Mesenchymal stem cell (in vitro differentiated cells and primary cell): ENCODE measurements at regions not wholly inside any gene's neighbourhood (a gene's known extent, or its start where the extent isn't known, plus 50 kb on each side); places are given as distances from the start of the nearest gene placed in this dataset.
A peak's percentile ranks its signal among the peaks of the same experiment; 100 is the strongest.
"Not testable (repeated sequence)": the region's sequence is repeated elsewhere in the genome, so short reads cannot be mapped to it uniquely, and the experiment has no call there.

Experiments
- DNase-seq: peaks from one replicate; pipeline ENCODE4 v3.0.0-alpha.2; 2013
- H2AFZ ChIP-seq: one replicate; pipeline ENCODE4 v1.6.1; 2013; ENCODE audit warnings: low read depth, mild to moderate bottlenecking, control low read depth, inconsistent platforms, low read length, moderate library complexity
- H2AK5ac ChIP-seq: 2 replicates; pipeline ENCODE4 v1.6.1; 2013; ENCODE audit warnings: low read length, moderate library complexity, mild to moderate bottlenecking, inconsistent platforms; ENCODE audit not compliant: severe bottlenecking
- H2BK120ac ChIP-seq: one replicate; pipeline ENCODE4 v1.6.1; 2013; ENCODE audit warnings: low read depth, mild to moderate bottlenecking, inconsistent platforms, low read length, moderate library complexity
- H2BK12ac ChIP-seq, 2 experiments: one replicate each; pipeline ENCODE4 v1.6.1; 2013; ENCODE audit warnings: inconsistent platforms in 2 of 2, low read length in 2 of 2, mild to moderate bottlenecking in 2 of 2, moderate library complexity in 2 of 2, control low read depth in 1 of 2
- H2BK15ac ChIP-seq: one replicate; pipeline ENCODE4 v1.6.1; 2013; ENCODE audit warnings: mild to moderate bottlenecking, low read depth, inconsistent platforms; ENCODE audit not compliant: poor library complexity, severe bottlenecking
- H2BK5ac ChIP-seq: 2 replicates; pipeline ENCODE4 v1.6.1; 2013; ENCODE audit warnings: low read depth, mild to moderate bottlenecking, low read length, control low read depth, inconsistent platforms; ENCODE audit not compliant: poor library complexity, severe bottlenecking
- H3K14ac ChIP-seq, 2 experiments: one replicate each; pipeline ENCODE4 v1.6.1; 2013; ENCODE audit warnings: inconsistent platforms in 2 of 2, low read length in 2 of 2, control low read depth in 1 of 2, mild to moderate bottlenecking in 1 of 2, moderate library complexity in 1 of 2
- H3K18ac ChIP-seq, 2 experiments: one replicate each; pipeline ENCODE4 v1.6.1; 2013; ENCODE audit warnings: inconsistent platforms in 2 of 2, low read length in 2 of 2, control low read depth in 1 of 2, low read depth in 1 of 2, mild to moderate bottlenecking in 1 of 2
- H3K23ac ChIP-seq, 2 experiments: one replicate each; pipeline ENCODE4 v1.6.1; 2013; ENCODE audit warnings: inconsistent platforms in 2 of 2, low read length in 2 of 2, mild to moderate bottlenecking in 2 of 2, moderate library complexity in 2 of 2, control low read depth in 1 of 2
- H3K27ac ChIP-seq: 2 replicates; pipeline ENCODE4 v1.5.1; 2013; ENCODE audit warnings: mild to moderate bottlenecking, moderate library complexity, low read length, control low read depth, inconsistent platforms; ENCODE audit not compliant: poor library complexity, severe bottlenecking
- H3K27me3 ChIP-seq, 2 experiments: 2 replicates each; pipeline versions ENCODE4 v1.6.1 to v1.7.0; 2013; ENCODE audit warnings: low read length in 2 of 2, mild to moderate bottlenecking in 2 of 2, moderate library complexity in 2 of 2, control low read depth in 1 of 2, inconsistent platforms in 1 of 2; ENCODE audit not compliant: control insufficient read depth in 1 of 2, insufficient read depth in 1 of 2
- H3K36me3 ChIP-seq, 2 experiments: 2 replicates each; pipeline versions ENCODE4 v1.6.1 to v1.7.0; 2013; ENCODE audit warnings: low read length in 2 of 2, control low read depth in 1 of 2, inconsistent platforms in 1 of 2, low read depth in 1 of 2, mild to moderate bottlenecking in 1 of 2; ENCODE audit not compliant: insufficient read depth in 2 of 2, control insufficient read depth in 1 of 2
- H3K4ac ChIP-seq, 2 experiments: one replicate each; pipeline ENCODE4 v1.6.1; 2013; ENCODE audit warnings: inconsistent platforms in 2 of 2, low read length in 2 of 2, mild to moderate bottlenecking in 2 of 2, moderate library complexity in 2 of 2, control low read depth in 1 of 2, low read depth in 1 of 2
- H3K4me1 ChIP-seq: 2 replicates; pipeline ENCODE4 v1.6.1; 2013; ENCODE audit warnings: low read depth, low read length, control low read depth; ENCODE audit not compliant: control insufficient read depth, insufficient read depth
- H3K4me2 ChIP-seq: 2 replicates; pipeline ENCODE4 v1.6.1; 2013; ENCODE audit warnings: low read length, mild to moderate bottlenecking, inconsistent platforms; ENCODE audit not compliant: poor library complexity, severe bottlenecking
- H3K4me3 ChIP-seq, 2 experiments: 2 replicates each; pipeline versions ENCODE4 v1.5.1 to v1.7.0; 2013; ENCODE audit warnings: low read length in 2 of 2, mild to moderate bottlenecking in 2 of 2, control low read depth in 1 of 2, low read depth in 1 of 2; ENCODE audit not compliant: insufficient read depth in 1 of 2
- H3K79me1 ChIP-seq: replicated peaks from 2 replicates; pipeline ENCODE4 v1.6.1; 2013; ENCODE audit warnings: mild to moderate bottlenecking, control low read depth, low read length, inconsistent platforms; ENCODE audit not compliant: poor library complexity, severe bottlenecking
- H3K9ac ChIP-seq: 2 replicates; pipeline ENCODE4 v1.7.0; 2013; ENCODE audit warnings: mild to moderate bottlenecking, low read length, moderate library complexity
- H3K9me3 ChIP-seq: 2 replicates; pipeline ENCODE4 v1.7.0; 2013; ENCODE audit warnings: mild to moderate bottlenecking, low read length; ENCODE audit not compliant: control insufficient read depth
- H4K8ac ChIP-seq: one replicate; pipeline ENCODE4 v1.6.1; 2013; ENCODE audit warnings: inconsistent platforms, mild to moderate bottlenecking, low read length, moderate library complexity
- H4K91ac ChIP-seq: one replicate; pipeline ENCODE4 v1.6.1; 2013; ENCODE audit warnings: mild to moderate bottlenecking, low read length, inconsistent platforms
- WGBS: methylation state at CpG from one replicate; pipeline ENCODE4 v1.1.7; 2013; ENCODE audit warnings: mixed read lengths; 5-methylcytosine and 5-hydroxymethylcytosine counted together

- Histone ChIP-seq H3K4ac (no peak overlapping the region), H2BK15ac (no peak overlapping the region), H3K9ac (no peak overlapping the region), H3K4me3 (no peak overlapping the region), H2BK5ac (no peak overlapping the region), H2AK5ac (no peak overlapping the region), H3K27me3 (peaks cover 0 to 26% of the 10 kb centered on the region in 2 experiments), H2BK12ac (no peak overlapping the region), H3K36me3 (no peaks in the 10 kb centered on the region), H2BK120ac (no peak overlapping the region), H3K79me1 (no peaks in the 10 kb centered on the region), H3K14ac (no peak overlapping the region), H3K18ac (no peak overlapping the region), H3K4me1 (peaks cover 2% of the 10 kb centered on the region), H3K9me3 (no peaks in the 10 kb centered on the region), H4K8ac (no peak overlapping the region), H3K4me2 (no peak overlapping the region), H3K27ac (no peak overlapping the region), H4K91ac (no peak overlapping the region), H3K23ac (no peak overlapping the region), H2AFZ (no peak overlapping the region)
- no peak for DNase-seq
These were observed 98.5 kb upstream of the RHOBTB1 start for GRCh38 chr10:61042533-61042932.

DNA sequence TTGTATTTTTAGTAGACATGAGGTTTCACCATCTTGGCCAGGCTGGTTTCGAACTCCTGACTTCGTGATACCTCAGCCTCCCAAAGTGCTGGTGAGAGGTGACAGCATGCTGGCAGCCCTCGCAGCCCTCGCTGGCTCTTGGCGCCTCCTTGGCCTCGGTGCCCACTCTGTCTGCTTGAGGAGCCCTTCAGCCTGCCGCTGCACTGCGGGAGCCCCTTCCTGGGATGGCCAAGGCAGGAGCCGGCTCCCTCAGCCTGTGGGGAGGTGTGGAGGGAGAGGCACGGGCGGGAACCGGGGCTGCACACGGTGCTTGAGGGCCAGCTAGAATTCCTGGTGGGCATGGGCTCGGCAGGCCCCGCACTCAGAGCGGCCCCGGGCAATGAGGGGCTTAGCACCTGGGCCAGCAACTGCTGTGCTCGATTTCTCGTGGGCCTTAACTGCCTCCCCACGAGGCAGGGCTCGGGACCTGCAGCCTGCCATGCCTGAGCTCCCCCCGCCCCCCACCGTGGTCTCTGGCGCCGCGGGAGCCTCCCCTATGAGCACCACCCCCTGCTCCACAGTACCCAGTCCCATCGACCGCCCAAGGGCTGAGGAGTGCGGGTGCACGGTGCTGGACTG lies 96.5 kb upstream of the RHOBTB1 start:
- peaks cover 2% of the 10 kb centered on the region for H3K4me1 ChIP-seq
- no peak overlapping the region for H3K9ac ChIP-seq
- no peak overlapping the region for H3K4ac ChIP-seq
- H2BK12ac ChIP-seq: no peak overlapping the region
- no peak overlapping the region for H3K23ac ChIP-seq
- WGBS: 96% methylated on average over 22 of the region's 30 CpGs
- H3K4me2 ChIP-seq: no peak overlapping the region
- peak overlapping the region; percentile 11 for H4K91ac ChIP-seq
- no peak overlapping the region for H3K27ac ChIP-seq
- H3K14ac ChIP-seq: peak overlapping the region in 1 of 2 experiments; percentile 71
- no peak overlapping the region for H3K18ac ChIP-seq
- H3K27me3 ChIP-seq: peaks cover 0 to 8% of the 10 kb centered on the region in 2 experiments
- no peak overlapping the region for H2BK5ac ChIP-seq
- no peaks in the 10 kb centered on the region for H3K79me1 ChIP-seq
- H2BK120ac ChIP-seq: no peak overlapping the region
- H3K4me3 ChIP-seq: no peak overlapping the region
- no peaks in the 10 kb centered on the region for H3K36me3 ChIP-seq
- no peak overlapping the region for H2AFZ ChIP-seq
- DNase-seq: no peak
- H3K9me3 ChIP-seq: no peaks in the 10 kb centered on the region
- no peak overlapping the region for H2AK5ac ChIP-seq
- H4K8ac ChIP-seq: no peak overlapping the region
- no peak overlapping the region for H2BK15ac ChIP-seq

DNA sequence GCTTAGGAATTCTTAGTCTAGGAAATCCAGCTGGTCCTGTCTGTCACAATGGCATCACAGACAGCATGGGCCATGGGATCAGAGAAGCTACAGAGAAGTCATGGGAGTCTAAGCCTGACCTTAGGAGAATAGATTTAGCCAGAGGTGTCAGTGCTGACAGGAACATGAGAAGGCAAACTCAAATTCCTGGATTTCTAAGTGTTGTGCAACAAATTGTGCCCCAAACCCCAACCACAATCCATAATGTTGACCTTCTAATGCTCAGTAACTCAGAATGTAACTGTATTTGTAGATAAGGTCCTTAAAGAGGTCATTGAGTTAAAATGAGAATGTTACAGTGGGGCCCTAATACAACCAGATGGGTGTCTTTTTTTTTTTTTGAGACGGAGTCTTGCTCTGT lies 95.9 kb upstream of the RHOBTB1 start:
- Histone ChIP-seq H3K4me2 (no peak overlapping the region), H2BK5ac (no peak overlapping the region), H3K4me3 (no peak overlapping the region), H3K9me3 (no peaks in the 10 kb centered on the region), H3K27ac (no peak overlapping the region), H2BK120ac (no peak overlapping the region), H4K91ac (no peak overlapping the region), H3K27me3 (peaks cover 0 to 8% of the 10 kb centered on the region in 2 experiments), H2BK15ac (no peak overlapping the region), H3K9ac (no peak overlapping the region), H3K4ac (no peak overlapping the region), H4K8ac (no peak overlapping the region), H3K79me1 (no peaks in the 10 kb centered on the region), H3K18ac (no peak overlapping the region), H3K14ac (no peak overlapping the region), H3K36me3 (no peaks in the 10 kb centered on the region), H2AFZ (no peak overlapping the region), H2AK5ac (no peak overlapping the region), H2BK12ac (no peak overlapping the region), H3K23ac (no peak overlapping the region), H3K4me1 (peaks cover 2% of the 10 kb centered on the region)
- WGBS: 89% methylated on average over 1 of the region's 1 CpG
- no peak for DNase-seq

- not testable (repeated sequence) for H3K14ac ChIP-seq
These were observed 93.4 kb upstream of the RHOBTB1 start for GRCh38 chr10:61037261-61037830.

More at GRCh38 chr10:61037261-61037830, 93.4 kb upstream of the RHOBTB1 start:
- not testable (repeated sequence) for H3K4me1 ChIP-seq, H3K79me1 ChIP-seq, H2BK12ac ChIP-seq, DNase-seq, H3K9ac ChIP-seq, H3K27ac ChIP-seq, H2BK15ac ChIP-seq, H2BK120ac ChIP-seq, H3K36me3 ChIP-seq, H4K91ac ChIP-seq, H3K27me3 ChIP-seq, H2BK5ac ChIP-seq, H3K9me3 ChIP-seq, H3K4me3 ChIP-seq, H3K4me2 ChIP-seq, H2AK5ac ChIP-seq, H3K23ac ChIP-seq, H3K4ac ChIP-seq, H4K8ac ChIP-seq, H3K18ac ChIP-seq, H2AFZ ChIP-seq
- WGBS: 87% methylated on average over 16 of the region's 16 CpGs
